ENCODE measurements at regions not wholly inside any gene's neighbourhood (a gene's known extent, or its start where the extent isn't known, plus 50 kb on each side); places are given as distances from the start of the nearest gene placed in this dataset.
A peak's percentile ranks its signal among the peaks of the same experiment; 100 is the strongest.

GRCh38 chr9:36457836-36458429 is 57.9 kb upstream of the RNF38 start:
- Histone ChIP-seq H3K27me3 (no peaks in the 10 kb centered on the region), H3K36me3 (peaks cover 0 to 7% (median 0%) of the 10 kb centered on the region in 3 donors), H3K27ac (no peak overlapping the region), H3K9me3 (no peaks in the 10 kb centered on the region), H3K4me1 (peaks cover 0 to 15% (median 7%) of the 10 kb centered on the region in 4 donors), H3K4me3 (no peak overlapping the region)
- intact Hi-C loops (cut with DNase I; ENCODE audit: low total_unique reads) = no loop called here
- TF ChIP-seq, protein P1, sequence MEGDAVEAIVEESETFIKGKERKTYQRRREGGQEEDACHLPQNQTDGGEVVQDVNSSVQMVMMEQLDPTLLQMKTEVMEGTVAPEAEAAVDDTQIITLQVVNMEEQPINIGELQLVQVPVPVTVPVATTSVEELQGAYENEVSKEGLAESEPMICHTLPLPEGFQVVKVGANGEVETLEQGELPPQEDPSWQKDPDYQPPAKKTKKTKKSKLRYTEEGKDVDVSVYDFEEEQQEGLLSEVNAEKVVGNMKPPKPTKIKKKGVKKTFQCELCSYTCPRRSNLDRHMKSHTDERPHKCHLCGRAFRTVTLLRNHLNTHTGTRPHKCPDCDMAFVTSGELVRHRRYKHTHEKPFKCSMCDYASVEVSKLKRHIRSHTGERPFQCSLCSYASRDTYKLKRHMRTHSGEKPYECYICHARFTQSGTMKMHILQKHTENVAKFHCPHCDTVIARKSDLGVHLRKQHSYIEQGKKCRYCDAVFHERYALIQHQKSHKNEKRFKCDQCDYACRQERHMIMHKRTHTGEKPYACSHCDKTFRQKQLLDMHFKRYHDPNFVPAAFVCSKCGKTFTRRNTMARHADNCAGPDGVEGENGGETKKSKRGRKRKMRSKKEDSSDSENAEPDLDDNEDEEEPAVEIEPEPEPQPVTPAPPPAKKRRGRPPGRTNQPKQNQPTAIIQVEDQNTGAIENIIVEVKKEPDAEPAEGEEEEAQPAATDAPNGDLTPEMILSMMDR (IDR thresholded peaks at IDR 0.05) = no peak
- no peak for DNase-seq

DNA sequence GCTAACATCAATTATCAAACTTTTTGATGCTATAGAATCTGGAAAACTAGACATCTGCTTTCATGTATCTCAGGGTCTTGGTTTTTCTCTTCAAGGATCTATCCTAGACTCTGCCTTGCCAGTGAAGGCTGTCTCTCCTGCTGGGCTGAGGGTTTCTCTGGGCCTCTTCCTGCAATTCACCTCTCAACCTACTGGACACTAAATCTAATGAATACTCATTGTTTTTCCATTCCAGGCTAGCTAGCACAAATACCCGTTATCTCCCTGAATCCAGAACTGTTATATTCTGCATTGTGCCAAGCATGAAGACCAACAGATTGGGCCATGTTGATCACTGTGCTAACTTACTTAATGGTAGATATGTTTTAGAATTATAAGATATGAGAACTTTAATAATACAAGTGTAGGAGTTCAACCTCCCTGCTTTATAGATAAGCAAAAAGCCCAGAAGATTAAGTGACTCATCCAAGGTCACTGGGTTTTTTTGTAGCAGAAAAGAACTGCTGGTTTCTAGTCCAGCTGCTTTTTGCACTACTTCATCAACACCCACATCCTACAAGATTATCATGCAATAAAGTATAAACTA is 56.5 kb upstream of the RNF38 start:
- H3K9me3 ChIP-seq = no peaks in the 10 kb centered on the region
- TF ChIP-seq, protein P1 (IDR thresholded peaks at IDR 0.05) = no peak
- peaks cover 0 to 8% (median 5%) of the 10 kb centered on the region in 4 donors for H3K4me1 ChIP-seq
- H3K27me3 ChIP-seq = no peaks in the 10 kb centered on the region
- no peak overlapping the region for H3K4me3 ChIP-seq
- peaks cover 0 to 7% (median 0%) of the 10 kb centered on the region in 3 donors for H3K36me3 ChIP-seq
- intact Hi-C loops (cut with DNase I; ENCODE audit: low total_unique reads) = no loop called here
- no peak for DNase-seq
- H3K27ac ChIP-seq = no peak overlapping the region

- intact Hi-C loops (cut with DNase I; ENCODE audit: low total_unique reads) = no loop called here
- H3K27ac ChIP-seq = no peak overlapping the region
- no peak for DNase-seq
- H3K4me1 ChIP-seq = peaks cover 0 to 9% (median 4%) of the 10 kb centered on the region in 4 donors
- no peak overlapping the region for H3K4me3 ChIP-seq
- no peaks in the 10 kb centered on the region for H3K36me3 ChIP-seq
- H3K9me3 ChIP-seq = no peaks in the 10 kb centered on the region
- TF ChIP-seq, protein P1 (IDR thresholded peaks at IDR 0.05) = no peak
- no peaks in the 10 kb centered on the region for H3K27me3 ChIP-seq
Observed at GRCh38 chr9:36451949-36452348, 51.9 kb upstream of the RNF38 start.

DNA sequence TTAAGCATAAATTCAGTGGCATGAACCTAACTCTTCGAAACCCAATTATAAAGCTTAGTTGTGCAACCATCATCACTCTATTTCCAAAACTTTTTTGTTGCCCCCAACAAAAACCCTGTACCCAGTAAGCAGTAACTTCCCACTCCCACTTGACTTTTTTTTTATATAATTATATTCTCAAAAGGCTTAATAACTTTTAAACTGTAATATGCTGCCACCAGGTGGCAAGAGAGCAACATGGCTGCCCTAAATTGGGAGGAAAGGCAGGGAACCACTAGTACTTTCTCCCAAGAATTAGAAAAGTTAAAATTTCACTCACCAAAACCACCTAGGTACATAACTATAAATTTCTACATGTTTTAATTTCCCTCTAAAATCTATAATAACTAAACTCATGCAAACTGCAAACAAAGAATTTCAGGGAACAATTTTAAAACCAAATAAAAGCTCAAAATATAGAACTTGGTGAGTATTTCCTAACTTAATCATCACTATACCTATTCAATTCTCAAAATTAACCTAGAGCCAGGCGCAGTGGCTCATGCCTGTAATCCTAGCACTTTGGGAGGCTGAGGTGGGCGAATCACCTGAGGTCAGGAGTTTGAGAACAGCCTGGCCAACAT is 50.2 kb upstream of the RNF38 start:
- TF ChIP-seq, protein P1 (IDR thresholded peaks at IDR 0.05) = peak; percentile 42 to 64
- no peaks in the 10 kb centered on the region for H3K9me3 ChIP-seq
- peaks cover 0 to 4% (median 0%) of the 10 kb centered on the region in 3 donors for H3K36me3 ChIP-seq
- H3K27me3 ChIP-seq = no peaks in the 10 kb centered on the region
- peaks cover 0 to 9% (median 4%) of the 10 kb centered on the region in 4 donors for H3K4me1 ChIP-seq
- no peak overlapping the region for H3K4me3 ChIP-seq
- H3K27ac ChIP-seq = no peak overlapping the region
- no peak for DNase-seq
- intact Hi-C loops (cut with DNase I; ENCODE audit: low total_unique reads) = no loop called here
